Rectal smooth muscle tissue (tissue), 1 donor: ENCODE measurements at regions not wholly inside any gene's neighbourhood (a gene's known extent, or its start where the extent isn't known, plus 50 kb on each side); places are given as distances from the start of the nearest gene placed in this dataset.

ENCODE experiments used
- H3K27ac ChIP-seq: one replicate; pipeline ENCODE4 v1.7.0; 2013; ENCODE audit warnings: low read depth, low read length, inconsistent platforms
- H3K27me3 ChIP-seq: one replicate; pipeline ENCODE4 v1.7.0; 2013; ENCODE audit warnings: low read length; ENCODE audit not compliant: control insufficient read depth, insufficient read depth
- H3K36me3 ChIP-seq: one replicate; pipeline ENCODE4 v1.7.0; 2013; ENCODE audit warnings: low read length; ENCODE audit not compliant: control insufficient read depth, insufficient read depth
- H3K4me1 ChIP-seq: one replicate; pipeline ENCODE4 v1.7.0; 2013; ENCODE audit warnings: low read length; ENCODE audit not compliant: control insufficient read depth, insufficient read depth
- H3K4me3 ChIP-seq: one replicate; pipeline ENCODE4 v1.7.0; 2013; ENCODE audit warnings: low read length
- H3K9ac ChIP-seq: one replicate; pipeline ENCODE4 v1.7.0; 2013; ENCODE audit warnings: low read length

DNA sequence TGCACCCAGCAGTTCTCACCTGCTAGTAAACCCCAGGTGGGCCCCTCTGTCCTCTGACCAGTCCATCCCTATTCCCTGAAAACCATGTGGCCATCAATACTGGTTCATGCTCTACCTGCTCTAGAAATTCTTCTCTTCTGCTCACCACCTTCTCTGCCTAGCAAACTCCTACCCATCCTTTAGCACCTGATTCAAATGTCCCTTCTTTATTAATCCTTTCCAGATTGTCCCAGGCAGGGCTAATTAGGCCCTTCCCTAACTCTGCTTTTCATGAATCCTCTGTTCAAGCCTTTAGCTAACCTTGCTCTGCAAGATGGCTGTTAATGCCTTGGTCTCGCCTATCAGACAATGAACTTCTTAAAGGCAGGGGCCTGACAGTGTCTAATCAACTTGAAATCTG, 62.1 kb upstream of the TRABD2B start:
- no peak overlapping the region for H3K27ac ChIP-seq
- no peaks in the 10 kb centered on the region for H3K27me3 ChIP-seq
- H3K4me1 ChIP-seq: no peaks in the 10 kb centered on the region
- H3K36me3 ChIP-seq: no peaks in the 10 kb centered on the region
- no peak overlapping the region for H3K9ac ChIP-seq
- H3K4me3 ChIP-seq: no peak overlapping the region

DNA sequence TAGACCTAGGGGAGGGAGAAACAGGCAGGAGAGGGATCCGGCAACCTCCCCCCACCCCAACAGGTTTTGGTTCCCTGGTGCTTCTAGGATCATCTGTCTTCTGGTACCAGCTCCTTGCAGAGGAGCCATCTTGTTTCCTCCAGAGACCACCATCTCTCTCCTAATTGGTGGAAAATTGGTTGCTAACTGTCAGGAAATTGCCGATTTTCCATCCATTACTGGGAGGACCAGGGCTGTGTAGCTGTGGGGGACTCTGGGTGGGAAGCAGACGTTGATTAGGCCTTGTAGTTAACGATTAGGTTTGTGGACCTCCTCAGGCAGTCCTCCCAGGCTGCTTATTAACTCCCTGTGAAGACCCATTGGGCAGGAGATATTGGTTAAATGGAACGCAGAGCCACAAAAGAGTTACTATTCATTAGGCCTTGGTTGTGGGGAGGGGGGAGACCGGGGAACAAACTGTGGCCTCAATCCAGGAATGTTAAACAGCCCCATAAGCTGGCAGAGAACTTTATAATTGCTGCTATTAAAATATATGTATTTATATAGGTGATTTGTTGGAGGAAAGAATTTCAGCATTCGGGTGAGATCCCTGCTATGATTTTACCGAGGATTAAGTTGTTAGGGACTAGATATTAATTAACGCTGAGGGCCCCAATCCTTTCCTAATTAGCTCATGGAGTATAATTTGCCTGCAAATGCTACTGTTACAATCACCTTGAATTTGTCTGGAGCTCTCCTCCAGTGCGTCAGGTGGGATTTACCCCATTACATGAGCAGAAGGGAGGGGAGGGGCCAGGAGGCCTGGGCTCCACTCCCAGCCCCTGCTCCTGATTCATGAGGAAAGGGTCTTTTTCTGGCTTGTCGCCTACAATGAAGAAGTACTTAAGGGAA, 61.2 kb upstream of the TRABD2B start:
- Histone ChIP-seq H3K27ac (no peak overlapping the region), H3K9ac (no peak overlapping the region), H3K27me3 (no peaks in the 10 kb centered on the region), H3K36me3 (no peaks in the 10 kb centered on the region), H3K4me1 (no peaks in the 10 kb centered on the region), H3K4me3 (no peak overlapping the region)

DNA sequence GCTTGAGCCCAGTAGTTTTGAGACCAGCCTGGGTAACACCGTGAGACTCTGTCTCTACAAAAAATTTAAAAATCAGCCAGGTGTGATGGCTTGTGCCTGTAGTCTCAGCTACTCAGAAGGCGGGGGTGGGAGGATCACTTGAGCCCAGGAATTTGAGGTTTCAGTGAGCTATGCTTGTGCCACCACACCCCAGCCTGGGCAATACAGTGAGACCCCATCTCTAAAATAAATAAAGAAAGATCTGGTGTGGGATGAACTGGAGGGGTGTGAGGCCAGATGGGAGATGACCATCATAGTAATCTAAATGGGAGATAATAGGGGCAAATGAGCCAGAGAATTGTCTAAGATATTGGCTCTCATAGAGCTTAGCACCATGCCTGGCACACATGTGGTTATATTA, 60.1 kb upstream of the TRABD2B start:
- Histone ChIP-seq H3K4me1 (no peaks in the 10 kb centered on the region), H3K27ac (no peak overlapping the region), H3K9ac (no peak overlapping the region), H3K27me3 (no peaks in the 10 kb centered on the region), H3K36me3 (no peaks in the 10 kb centered on the region), H3K4me3 (no peak overlapping the region)

DNA sequence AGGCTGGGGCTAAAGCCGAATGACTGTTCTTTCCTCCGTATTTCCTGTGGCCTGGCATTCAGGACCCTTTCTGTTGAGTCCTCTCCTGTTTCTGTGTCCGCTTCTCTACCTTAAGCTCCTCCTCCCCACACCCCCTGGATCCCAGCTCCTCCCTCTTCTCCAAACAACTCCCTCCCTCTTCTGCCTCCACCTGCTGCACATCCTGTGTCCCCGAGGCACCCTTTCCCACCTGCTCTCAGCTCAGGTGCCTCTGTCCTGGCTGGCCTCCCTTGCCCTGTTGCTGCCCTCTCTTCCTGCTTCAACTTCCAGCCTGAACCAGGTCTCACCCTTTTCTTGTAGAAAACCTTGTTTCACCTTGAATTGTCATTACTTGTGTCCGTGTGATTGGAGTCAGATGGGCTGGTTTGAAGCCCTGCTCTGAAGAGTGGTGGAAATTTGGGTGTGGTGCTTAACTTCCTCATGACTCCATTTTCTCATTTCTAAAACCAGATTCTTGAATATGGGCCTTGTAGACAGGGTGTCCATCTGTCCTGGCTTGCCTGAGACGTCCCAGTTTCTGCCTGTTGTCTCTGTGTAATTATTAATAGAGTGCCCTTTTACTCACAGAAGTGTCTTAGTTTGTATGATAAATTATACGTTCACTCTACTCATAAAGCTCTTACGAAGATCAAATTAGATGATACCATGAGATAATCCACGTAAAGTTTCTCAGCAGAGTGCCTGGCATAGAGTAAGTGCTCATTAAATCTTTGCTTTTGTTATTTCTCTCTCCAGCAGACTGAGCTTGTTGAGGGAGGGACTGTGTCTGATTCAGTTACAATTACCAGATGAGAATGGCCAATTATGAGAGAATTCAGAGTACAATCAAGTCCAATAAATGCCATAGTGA, 58.9 kb upstream of the TRABD2B start:
- no peak overlapping the region for H3K27ac ChIP-seq
- H3K4me3 ChIP-seq: no peak overlapping the region
- no peak overlapping the region for H3K9ac ChIP-seq
- H3K4me1 ChIP-seq: no peaks in the 10 kb centered on the region
- no peaks in the 10 kb centered on the region for H3K27me3 ChIP-seq
- H3K36me3 ChIP-seq: no peaks in the 10 kb centered on the region

DNA sequence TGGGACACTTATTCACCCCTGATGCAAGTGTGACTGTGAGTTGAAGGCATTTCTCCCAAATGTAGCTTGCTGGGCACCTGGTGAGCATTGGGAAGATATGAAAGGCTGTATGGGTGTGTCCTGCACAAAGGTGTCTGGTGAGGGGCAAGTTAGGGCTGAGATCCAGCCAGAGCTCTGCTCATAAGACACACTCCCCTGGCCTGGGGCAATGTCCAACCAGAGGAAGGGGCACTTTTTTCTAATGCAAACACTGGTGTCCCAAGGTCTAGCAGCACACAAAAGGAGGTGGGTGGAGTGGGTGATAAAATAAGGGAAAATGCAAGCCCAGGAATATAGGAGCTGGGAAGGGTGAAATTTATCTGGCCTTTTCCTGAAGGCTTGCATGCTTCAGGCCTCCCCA, 57.0 kb upstream of the TRABD2B start:
- no peaks in the 10 kb centered on the region for H3K36me3 ChIP-seq
- H3K27me3 ChIP-seq: no peaks in the 10 kb centered on the region
- no peaks in the 10 kb centered on the region for H3K4me1 ChIP-seq
- no peak overlapping the region for H3K9ac ChIP-seq
- no peak overlapping the region for H3K4me3 ChIP-seq
- no peak overlapping the region for H3K27ac ChIP-seq

DNA sequence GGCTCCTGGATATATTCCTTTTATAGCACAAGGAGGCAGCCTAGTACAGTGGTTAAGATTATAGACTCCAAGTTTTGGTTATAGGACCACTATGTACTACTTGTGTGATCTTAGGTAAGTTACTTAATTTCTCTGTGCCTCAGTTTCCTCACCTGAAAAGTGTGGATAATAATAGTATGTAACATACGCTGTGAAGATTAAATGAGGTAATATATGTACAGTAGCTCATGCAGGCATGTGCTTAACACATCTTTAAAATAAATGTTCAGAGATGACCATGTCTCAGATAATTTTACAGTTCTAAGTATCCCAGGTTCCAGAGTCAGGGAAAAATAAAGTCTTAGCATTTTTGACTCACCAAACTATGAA, 55.7 kb upstream of the TRABD2B start:
- Histone ChIP-seq H3K36me3 (no peaks in the 10 kb centered on the region), H3K4me1 (no peaks in the 10 kb centered on the region), H3K27me3 (no peaks in the 10 kb centered on the region), H3K27ac (no peak overlapping the region), H3K9ac (no peak overlapping the region), H3K4me3 (no peak overlapping the region)

DNA sequence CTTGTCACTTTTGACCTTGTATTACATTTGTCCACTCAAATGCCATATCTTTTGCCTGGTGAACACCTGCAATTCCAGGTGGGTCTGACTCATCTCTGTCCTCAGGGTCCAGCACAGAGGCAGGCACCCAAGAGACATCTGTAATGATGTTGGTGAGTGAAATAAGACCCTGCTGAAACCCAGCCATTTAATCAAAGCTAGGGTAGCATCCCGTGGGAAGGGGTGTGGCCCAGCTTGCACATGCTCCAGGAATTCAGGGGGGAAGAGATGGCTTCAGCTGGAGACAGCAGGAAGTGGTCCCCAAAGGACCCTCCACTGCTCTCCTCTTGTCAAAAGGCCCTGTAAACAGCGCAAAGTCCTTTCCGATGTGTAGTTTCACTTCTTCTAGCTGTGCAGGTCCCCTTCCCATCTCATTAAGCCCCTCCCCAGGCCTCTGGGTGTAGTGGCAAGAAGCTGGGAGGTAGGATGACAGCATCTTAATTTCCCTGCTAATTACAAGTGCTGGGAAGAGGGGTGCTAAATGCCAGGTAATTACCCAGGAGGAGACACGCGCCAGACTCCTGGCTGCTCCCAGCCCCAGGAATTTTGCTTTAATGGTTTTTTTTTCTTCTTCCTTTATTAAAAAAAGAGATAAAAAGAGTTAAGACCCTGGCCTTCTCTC, 54.4 kb upstream of the TRABD2B start:
- Histone ChIP-seq H3K36me3 (no peaks in the 10 kb centered on the region), H3K4me1 (no peaks in the 10 kb centered on the region), H3K9ac (no peak overlapping the region), H3K27ac (no peak overlapping the region), H3K4me3 (no peak overlapping the region), H3K27me3 (no peaks in the 10 kb centered on the region)

DNA sequence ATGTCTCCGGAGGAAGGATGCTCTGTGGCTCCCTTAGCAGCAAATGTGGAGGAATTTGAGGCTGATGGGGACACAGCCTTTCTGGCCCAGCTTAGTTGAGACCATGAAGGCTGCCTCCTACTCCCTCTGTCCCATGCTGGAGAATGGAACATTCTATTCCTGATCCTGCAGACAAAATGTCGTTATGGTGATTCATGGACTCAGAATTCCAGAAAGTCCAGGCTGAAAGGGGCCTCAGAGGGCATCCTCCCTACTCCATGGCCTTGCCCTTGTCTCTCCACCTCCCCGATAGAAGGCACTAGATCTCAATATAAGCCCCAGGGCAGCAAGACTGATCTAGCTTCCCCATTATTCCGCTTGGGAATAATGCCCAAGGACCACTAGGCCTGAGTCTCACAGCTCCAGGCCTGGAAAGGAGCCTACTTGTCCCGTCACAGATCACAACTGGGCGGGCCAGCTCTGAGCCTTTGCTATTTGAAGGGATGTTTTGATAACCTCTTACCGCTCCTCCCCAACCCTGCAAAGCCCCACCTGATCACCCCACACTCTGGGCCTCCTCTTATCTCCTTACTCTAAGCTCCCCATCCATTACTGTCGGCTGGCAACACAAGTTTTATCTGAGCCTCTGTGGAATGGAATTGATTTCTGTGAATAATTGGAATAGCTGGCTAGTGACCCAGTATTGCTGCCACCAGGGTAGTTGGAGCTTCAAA, 52.8 kb upstream of the TRABD2B start:
- Histone ChIP-seq H3K4me1 (no peaks in the 10 kb centered on the region), H3K27me3 (no peaks in the 10 kb centered on the region), H3K4me3 (no peak overlapping the region), H3K9ac (no peak overlapping the region), H3K36me3 (no peaks in the 10 kb centered on the region), H3K27ac (no peak overlapping the region)

DNA sequence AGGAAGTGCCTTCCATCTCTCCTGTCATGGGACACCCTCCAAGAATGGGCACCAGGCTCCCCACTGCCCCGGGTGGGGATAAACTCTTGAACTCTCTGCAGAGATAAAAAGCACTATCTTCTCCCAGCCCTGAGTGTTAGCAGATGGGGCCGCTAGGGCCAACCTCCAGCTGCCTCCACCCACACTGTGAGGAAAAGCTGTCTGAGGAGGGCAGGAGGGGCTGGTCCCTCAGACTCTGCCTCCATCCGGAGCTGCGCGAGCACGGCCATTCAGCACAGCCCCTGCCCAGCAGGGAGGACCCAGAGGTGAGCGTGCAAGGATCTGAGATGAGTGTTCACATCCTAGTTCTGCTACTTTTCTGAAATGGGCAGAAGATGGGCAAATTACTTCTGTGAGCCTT, 51.8 kb upstream of the TRABD2B start:
- no peak overlapping the region for H3K9ac ChIP-seq
- no peaks in the 10 kb centered on the region for H3K4me1 ChIP-seq
- H3K36me3 ChIP-seq: no peaks in the 10 kb centered on the region
- H3K4me3 ChIP-seq: no peak overlapping the region
- H3K27me3 ChIP-seq: no peaks in the 10 kb centered on the region
- no peak overlapping the region for H3K27ac ChIP-seq

DNA sequence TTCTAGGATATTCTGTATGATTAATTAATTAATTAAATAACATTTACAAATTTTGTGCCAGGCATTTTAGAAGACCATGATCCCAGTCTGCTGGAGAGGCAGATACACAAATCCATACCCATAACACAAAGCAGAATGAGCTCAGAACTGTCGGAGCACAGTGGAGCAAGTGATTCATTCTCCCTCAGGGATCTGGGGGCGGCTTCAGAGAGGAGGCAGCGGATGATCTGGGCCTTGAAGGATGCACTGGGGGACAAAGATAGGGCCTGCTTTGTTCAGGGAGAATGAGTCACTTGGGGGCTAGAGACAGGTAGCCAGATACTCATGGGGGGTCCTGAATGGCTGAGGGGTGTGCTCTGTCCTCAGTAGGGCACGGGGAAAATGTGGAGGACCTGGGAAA, 50.9 kb upstream of the TRABD2B start:
- Histone ChIP-seq H3K36me3 (no peaks in the 10 kb centered on the region), H3K9ac (no peak overlapping the region), H3K27ac (no peak overlapping the region), H3K27me3 (no peaks in the 10 kb centered on the region), H3K4me3 (no peak overlapping the region), H3K4me1 (no peaks in the 10 kb centered on the region)

DNA sequence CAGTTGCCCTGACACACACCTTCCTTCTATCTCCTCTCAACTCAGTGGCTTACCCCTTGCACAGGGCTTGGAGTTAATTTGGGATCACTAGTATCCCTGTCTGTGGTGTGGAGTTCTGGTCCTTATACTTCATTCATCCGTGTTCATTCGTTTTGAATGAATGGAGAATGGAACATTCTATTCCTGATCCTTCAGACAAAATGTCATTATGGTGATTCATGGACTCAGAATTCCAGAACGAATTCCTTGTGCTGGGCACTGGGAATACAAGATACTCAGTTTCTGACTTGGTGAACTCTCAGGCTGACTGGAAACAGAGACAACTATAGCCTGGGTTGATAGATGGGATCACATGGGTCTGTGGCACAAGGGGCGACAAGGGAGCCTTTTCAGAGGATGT, 49.9 kb upstream of the TRABD2B start:
- Histone ChIP-seq H3K27ac (peak overlapping the region; percentile 3), H3K4me3 (no peak overlapping the region)

More for the DNA sequence above, 49.9 kb upstream of the TRABD2B start:
- Histone ChIP-seq H3K27me3 (no peaks in the 10 kb centered on the region), H3K9ac (no peak overlapping the region), H3K36me3 (no peaks in the 10 kb centered on the region), H3K4me1 (no peaks in the 10 kb centered on the region)
